A549 (cell line): ENCODE measurements at regions not wholly inside any gene's neighbourhood (a gene's known extent, or its start where the extent isn't known, plus 50 kb on each side); places are given as distances from the start of the nearest gene placed in this dataset.

ENCODE experiments used
- ATAC-seq, 2 experiments: fragments of 200-7000 bp in 1 of 2; fragments of >200 bp in 1 of 2; cut with Nextera tagmentation in 1 of 2; cut with Tn5 transposase in 1 of 2; 3 replicates each; pipeline versions ENCODE4 v1.8.0 to v1.9.1; 2018 to 2020; ENCODE audit warnings: mild to moderate bottlenecking in 1 of 2, moderate library complexity in 1 of 2
- CTCF ChIA-PET: fragments of 300-600 bp; sonication (Branson Sonifier 250); formaldehyde crosslinking; extraction: SDS; loops from one replicate; lab custom pipeline; 2021; ENCODE audit warnings: antibody characterized with exemption, inconsistent platforms; lab: Yijun Ruan, JAX
- POLR2A ChIA-PET: fragments of 350-600 bp; formaldehyde crosslinking; extraction: SDS; loops from one replicate; lab custom pipeline; 2021; ENCODE audit warnings: antibody characterized with exemption, inconsistent platforms; lab: Yijun Ruan, JAX
- DNase-seq, 2 experiments: peaks; one replicate each; pipeline versions ENCODE4 v3.0.0 to v3.0.0-alpha.2; 2011 to 2016; ENCODE audit warnings: low read depth in 1 of 2, low spot score in 1 of 2
- FAIRE-seq: peaks from 2 replicates; lab custom pipeline; 2011; peaks lifted over from hg19 to GRCh38; lab: Jason Lieb, UNC
- H3K27ac ChIP-seq, 2 experiments: fragments of >200 bp; sonication (Bioruptor Twin); formaldehyde crosslinking; 3 replicates each; pipeline ENCODE4 v1.5.1; 2016 to 2017
- H3K4me1 ChIP-seq: fragments of >200 bp; sonication (Bioruptor Twin); formaldehyde crosslinking; 3 replicates; pipeline ENCODE4 v1.6.1; 2016
- H3K4me2 ChIP-seq: fragments of >200 bp; sonication (Bioruptor Twin); formaldehyde crosslinking; 3 replicates; pipeline ENCODE4 v1.6.1; 2016
- H3K4me3 ChIP-seq: fragments of >200 bp; sonication (Bioruptor Twin); formaldehyde crosslinking; 3 replicates; pipeline ENCODE4 v1.5.1; 2016
- H3K9me3 ChIP-seq: fragments of >200 bp; sonication (Bioruptor Twin); formaldehyde crosslinking; 3 replicates; pipeline ENCODE4 v1.6.1; 2016
- ATOH8 ChIP-seq: fragments of 250-450 bp; sonication (Bioruptor Pico); IDR thresholded peaks from 2 replicates; pipeline ENCODE4 v1.5.0; 2020; ENCODE audit warnings: low read depth, mild to moderate bottlenecking, moderate library complexity
- CBX2 ChIP-seq: fragments of 200-600 bp; sonication (generic); IDR thresholded peaks from 2 replicates; pipeline ENCODE4 v1.6.1; 2016; ENCODE audit warnings: low read depth, mild to moderate bottlenecking, borderline replicate concordance
- CBX8 ChIP-seq: fragments of 200-600 bp; sonication (generic); IDR thresholded peaks from 2 replicates; pipeline ENCODE4 v1.6.1; 2016
- CEBPB ChIP-seq, 2 experiments: fragments of >200 bp in 1 of 2; sonication (Bioruptor Twin) in 1 of 2; formaldehyde crosslinking in 1 of 2; IDR thresholded peaks; 2 replicates each; pipeline ENCODE4 v1.6.1; 2012 to 2016
- CTCF ChIP-seq: fragments of >200 bp; sonication (Bioruptor Twin); formaldehyde crosslinking; IDR thresholded peaks from 3 replicates; pipeline ENCODE4 v1.5.1; 2016
- ELK1 ChIP-seq: fragments of 150-350 bp; IDR thresholded peaks from 2 replicates; pipeline ENCODE4 v1.6.1; 2014; ENCODE audit warnings: low read depth, mild to moderate bottlenecking, low read length
- FOSL2 ChIP-seq, 2 experiments: fragments of 450-650 bp in 1 of 2; fragments of >200 bp in 1 of 2; sonication (Bioruptor Twin) in 1 of 2; formaldehyde crosslinking; IDR thresholded peaks; 2 replicates each; pipeline versions ENCODE4 v1.5.0 to v1.6.1; 2016 to 2020; ENCODE audit warnings: mild to moderate bottlenecking in 1 of 2, moderate library complexity in 1 of 2
- HDAC2 ChIP-seq: fragments of 200-600 bp; sonication (generic); IDR thresholded peaks from 2 replicates; pipeline ENCODE4 v1.6.1; 2016
- HOXB5 ChIP-seq: fragments of 250-450 bp; sonication (Bioruptor Pico); IDR thresholded peaks from 2 replicates; pipeline ENCODE4 v1.5.0; 2020; ENCODE audit warnings: mild to moderate bottlenecking, moderate library complexity
- MAZ ChIP-seq: fragments of 150-350 bp; IDR thresholded peaks from 2 replicates; pipeline ENCODE4 v1.6.1; 2014; ENCODE audit warnings: antibody characterized with exemption, low read depth, low read length, borderline replicate concordance
- NFE2L2 ChIP-seq: fragments of 150-350 bp; conservative IDR thresholded peaks from 2 replicates; pipeline ENCODE4 v1.6.1; 2014; ENCODE audit warnings: low read length
- NR3C1 ChIP-seq: fragments of >200 bp; sonication (Bioruptor Twin); formaldehyde crosslinking; IDR thresholded peaks from 3 replicates; pipeline ENCODE4 v1.6.1; 2017
- PBX3 ChIP-seq: IDR thresholded peaks from 2 replicates; pipeline ENCODE4 v1.6.1; 2012
- POLR2A ChIP-seq: IDR thresholded peaks from 2 replicates; pipeline ENCODE4 v1.6.1; 2012; ENCODE audit warnings: mild to moderate bottlenecking, low read length
- RFX5 ChIP-seq: fragments of 450-650 bp; IDR thresholded peaks from 2 replicates; pipeline ENCODE4 v1.7.1; 2014; ENCODE audit warnings: antibody characterized with exemption, mild to moderate bottlenecking, moderate library complexity
- SMC3 ChIP-seq: fragments of >200 bp; sonication (Bioruptor Twin); formaldehyde crosslinking; IDR thresholded peaks from 3 replicates; pipeline ENCODE4 v1.6.1; 2018; ENCODE audit warnings: inconsistent platforms
- TFCP2L1 ChIP-seq: fragments of 250-450 bp; sonication (Bioruptor Pico); IDR thresholded peaks from 2 replicates; pipeline ENCODE4 v1.5.0; 2021; ENCODE audit warnings: mild to moderate bottlenecking
- ZSCAN20 ChIP-seq: fragments of 250-450 bp; sonication (Bioruptor Pico); IDR thresholded peaks from 2 replicates; pipeline ENCODE4 v1.8.0; 2022; ENCODE audit warnings: mild to moderate bottlenecking, moderate library complexity
- WGBS: methylation state at CpG from one replicate; pipeline ENCODE4 v1.1.6; 2017; ENCODE audit errors: missing lambda C conversion rate; 5-methylcytosine and 5-hydroxymethylcytosine counted together

GRCh38 chr1:207243442-207244408 lies 77.8 kb upstream of the CD55 start:
- ChIA-PET POLR2A (interaction anchor here (1.2 kb wide), 1 partner anchor 78 kb away, joined by 3 read pairs; the partner anchor contains the start of gene CD55), CTCF (interaction anchor here (1.0 kb wide), 2 partner anchors 9 to 159 kb away, joined by 3 to 4 read pairs; no protein-coding TSS in a partner anchor)
- DNase-seq, result peak in 1 of 2 experiments; percentile 14
- TF ChIP-seq ZSCAN20 (no peak), FOSL2 (IDR thresholded peaks at IDR 0.05) (no peak), FOSL2 (CRISPR knock-in tag; IDR thresholded peaks at IDR 0.05) (peak; percentile 13; the same call in 1 of the 2 replicates)
- H3K9me3 ChIP-seq, result no peaks in the 10 kb centered on the region
- peak overlapping the region; percentile 72 for H3K4me2 ChIP-seq
- H3K27ac ChIP-seq, result peak overlapping the region; percentile 47 to 60
- peaks cover 57% of the 10 kb centered on the region for H3K4me1 ChIP-seq
- ATAC-seq, result peak; percentile 51 to 70; a peak in 4 of 6 replicates
- no peak for FAIRE-seq
- no peak overlapping the region for H3K4me3 ChIP-seq
- WGBS, result 24% methylated on average over 8 of the region's 8 CpGs

GRCh38 chr1:207244409-207244801 lies 77.1 kb upstream of the CD55 start:
- Histone ChIP-seq H3K4me3 (no peak overlapping the region), H3K27ac (peak overlapping the region; percentile 4 to 60; a peak in 3 of 6 replicates), H3K9me3 (no peaks in the 10 kb centered on the region), H3K4me2 (peak overlapping the region; percentile 72), H3K4me1 (peaks cover 56% of the 10 kb centered on the region)
- TF ChIP-seq CBX8 (no peak), CEBPB (IDR thresholded peaks at IDR 0.05) (0 out of 4 replicates have a peak, but pooled peaks of 1 of the 2 experiments have one; percentile 2)
- ATAC-seq (peak; percentile 4 to 37; a peak in 3 of 6 replicates), FAIRE-seq (no peak), DNase-seq (peak in 1 of 2 experiments; percentile 16)
- 40% methylated on average over 6 of the region's 6 CpGs for WGBS
- ChIA-PET CTCF (interaction anchor here (1.0 kb wide), 2 partner anchors 9 to 160 kb away, joined by 3 to 4 read pairs; no protein-coding TSS in a partner anchor), POLR2A (interaction anchor here (1.2 kb wide), 1 partner anchor 77 kb away, joined by 3 read pairs; the partner anchor contains the start of gene CD55)

GRCh38 chr1:207245124-207245523 lies 76.4 kb upstream of the CD55 start:
- 57% methylated on average over 2 of the region's 2 CpGs for WGBS
- Histone ChIP-seq H3K4me2 (no peak overlapping the region), H3K4me1 (peaks cover 49% of the 10 kb centered on the region), H3K27ac (peak overlapping the region in 1 of 2 experiments; percentile 22; a peak in 1 of 6 replicates), H3K4me3 (no peak overlapping the region), H3K9me3 (no peaks in the 10 kb centered on the region)
- ChIA-PET POLR2A (interaction anchor here (1.2 kb wide), 1 partner anchor 76 kb away, joined by 3 read pairs; the partner anchor contains the start of gene CD55), CTCF (no interaction called here)
- TF ChIP-seq NFE2L2, result no peak
- TF ChIP-seq ATOH8 (CRISPR knock-in tag), result no peak
- TF ChIP-seq POLR2A, result no peak
- no peak for TF ChIP-seq TFCP2L1 (CRISPR knock-in tag)
- TF ChIP-seq ELK1, result no peak
- TF ChIP-seq SMC3, result no peak
- TF ChIP-seq MAZ, result no peak
- TF ChIP-seq HOXB5 (CRISPR knock-in tag), result no peak
- TF ChIP-seq CTCF, result no peak
- no peak for TF ChIP-seq NR3C1
- TF ChIP-seq RFX5, result no peak
- no peak for TF ChIP-seq CBX2
- TF ChIP-seq PBX3, result no peak
- TF ChIP-seq ZSCAN20, result no peak
- TF ChIP-seq HDAC2, result no peak
- DNase-seq (no peak), FAIRE-seq (no peak), ATAC-seq (no peak)
